ENCODE measurements at regions not wholly inside any gene's neighbourhood (a gene's known extent, or its start where the extent isn't known, plus 50 kb on each side); places are given as distances from the start of the nearest gene placed in this dataset.
A peak's percentile ranks its signal among the peaks of the same experiment; 100 is the strongest.

- Histone ChIP-seq H3K9me3 (no peaks in the 10 kb centered on the region), H3K4me3 (no peak overlapping the region), H3K27ac (peak overlapping the region in 1 of 2 donors; percentile 32), H3K27me3 (replicated peaks; ENCODE audit: insufficient read depth) (no peaks in the 10 kb centered on the region), H3K4me1 (ENCODE audit: control insufficient read depth in 1 of 2, low read depth in 2 of 2) (peaks cover 17 to 25% of the 10 kb centered on the region in 2 donors), H3K36me3 (no peaks in the 10 kb centered on the region)
- DNase-seq (ENCODE audit: low spot score): no peak
- no peak for ATAC-seq (ENCODE audit: insufficient number of reproducible peaks, low FRiP score, low read depth)
- no peak for TF ChIP-seq CTCF (IDR thresholded peaks at IDR 0.05)
These were observed 71.2 kb downstream of the ADM start for GRCh38 chr11:10376061-10376460.

GRCh38 chr11:10377183-10377582, 72.3 kb downstream of the ADM start:
- Histone ChIP-seq H3K9me3 (no peaks in the 10 kb centered on the region), H3K27me3 (replicated peaks; ENCODE audit: insufficient read depth) (no peaks in the 10 kb centered on the region), H3K4me1 (ENCODE audit: control insufficient read depth in 1 of 2, low read depth in 2 of 2) (peaks cover 17 to 25% of the 10 kb centered on the region in 2 donors), H3K36me3 (no peaks in the 10 kb centered on the region), H3K4me3 (no peak overlapping the region), H3K27ac (no peak overlapping the region)
- no peak for TF ChIP-seq CTCF (IDR thresholded peaks at IDR 0.05)
- ATAC-seq (ENCODE audit: insufficient number of reproducible peaks, low FRiP score, low read depth): no peak
- no peak for DNase-seq (ENCODE audit: low spot score)

- no peak overlapping the region for H3K27ac ChIP-seq
- no peaks in the 10 kb centered on the region for H3K36me3 ChIP-seq
- TF ChIP-seq CTCF (IDR thresholded peaks at IDR 0.05): no peak
- DNase-seq (ENCODE audit: low spot score) (no peak), ATAC-seq (ENCODE audit: insufficient number of reproducible peaks, low FRiP score, low read depth) (no peak)
- H3K9me3 ChIP-seq: no peaks in the 10 kb centered on the region
- H3K27me3 ChIP-seq (replicated peaks; ENCODE audit: insufficient read depth): no peaks in the 10 kb centered on the region
- no peak overlapping the region for H3K4me3 ChIP-seq
- peaks cover 15 to 23% of the 10 kb centered on the region in 2 donors for H3K4me1 ChIP-seq (ENCODE audit: control insufficient read depth in 1 of 2, low read depth in 2 of 2)
These were observed 73.5 kb downstream of the ADM start for GRCh38 chr11:10378362-10378761.

- Histone ChIP-seq H3K27ac (peak overlapping the region in 1 of 2 donors; percentile 15), H3K4me1 (ENCODE audit: control insufficient read depth in 1 of 2, low read depth in 2 of 2) (peaks cover 13 to 21% of the 10 kb centered on the region in 2 donors), H3K27me3 (replicated peaks; ENCODE audit: insufficient read depth) (no peaks in the 10 kb centered on the region), H3K36me3 (no peaks in the 10 kb centered on the region), H3K9me3 (no peaks in the 10 kb centered on the region), H3K4me3 (no peak overlapping the region)
- ATAC-seq (ENCODE audit: insufficient number of reproducible peaks, low FRiP score, low read depth) (no peak), DNase-seq (ENCODE audit: low spot score) (no peak)
- no peak for TF ChIP-seq CTCF (IDR thresholded peaks at IDR 0.05)
These were observed 74.1 kb downstream of the ADM start for GRCh38 chr11:10379022-10379421.

- H3K9me3 ChIP-seq: no peaks in the 10 kb centered on the region
- no peak for TF ChIP-seq CTCF (IDR thresholded peaks at IDR 0.05)
- no peak for ATAC-seq (ENCODE audit: insufficient number of reproducible peaks, low FRiP score, low read depth)
- H3K27me3 ChIP-seq (replicated peaks; ENCODE audit: insufficient read depth): no peaks in the 10 kb centered on the region
- DNase-seq (ENCODE audit: low spot score): no peak
- H3K27ac ChIP-seq: peak overlapping the region in 1 of 2 donors; percentile 15
- H3K4me3 ChIP-seq: no peak overlapping the region
- peaks cover 13 to 21% of the 10 kb centered on the region in 2 donors for H3K4me1 ChIP-seq (ENCODE audit: control insufficient read depth in 1 of 2, low read depth in 2 of 2)
- H3K36me3 ChIP-seq: no peaks in the 10 kb centered on the region
These were observed 74.6 kb downstream of the ADM start for GRCh38 chr11:10379426-10379825.
